Liver (tissue), 8 donors: ENCODE measurements at regions not wholly inside any gene's neighbourhood (a gene's known extent, or its start where the extent isn't known, plus 50 kb on each side); places are given as distances from the start of the nearest gene placed in this dataset.

Source experiments
- DNase-seq: peaks from one replicate; pipeline ENCODE4 v3.0.0-alpha.2; 2017; ENCODE audit warnings: low spot score
- H3K27ac ChIP-seq, 2 donors: one replicate each; pipeline ENCODE4 v1.7.0; 2013; ENCODE audit warnings: inconsistent platforms in 2 of 2, low read length in 2 of 2, control low read depth in 1 of 2, low read depth in 1 of 2, mild to moderate bottlenecking in 1 of 2
- H3K27me3 ChIP-seq, 4 donors: one replicate each; pipeline versions ENCODE4 v1.6.1 to v1.7.0; 2013; ENCODE audit warnings: low read length in 3 of 4, inconsistent platforms in 1 of 4, mild to moderate bottlenecking in 1 of 4, moderate library complexity in 1 of 4; ENCODE audit not compliant: control insufficient read depth in 4 of 4, insufficient read depth in 4 of 4
- H3K36me3 ChIP-seq, 4 donors: one replicate each; pipeline versions ENCODE4 v1.6.1 to v1.7.0; 2013; ENCODE audit warnings: low read length in 3 of 4, mild to moderate bottlenecking in 3 of 4, low read depth in 1 of 4, moderate library complexity in 1 of 4; ENCODE audit not compliant: control insufficient read depth in 4 of 4, insufficient read depth in 3 of 4
- H3K4me1 ChIP-seq, 4 donors: one replicate each; pipeline versions ENCODE4 v1.6.1 to v1.7.0; 2013; ENCODE audit warnings: low read length in 3 of 4, mild to moderate bottlenecking in 3 of 4, moderate library complexity in 1 of 4; ENCODE audit not compliant: control insufficient read depth in 4 of 4, insufficient read depth in 4 of 4
- H3K4me3 ChIP-seq, 3 donors: one replicate each; pipeline versions ENCODE4 v1.6.1 to v1.7.0; 2013; ENCODE audit warnings: low read length in 3 of 3, control low read depth in 1 of 3, low read depth in 1 of 3, mild to moderate bottlenecking in 1 of 3
- H3K9ac ChIP-seq, 2 donors: one replicate each; pipeline ENCODE4 v1.7.0; 2013; ENCODE audit warnings: low read length in 2 of 2, mild to moderate bottlenecking in 2 of 2, moderate library complexity in 2 of 2, control low read depth in 1 of 2, low read depth in 1 of 2
- H3K9me3 ChIP-seq, 4 donors: one replicate each; pipeline versions ENCODE4 v1.6.1 to v1.7.0; 2013; ENCODE audit warnings: low read length in 3 of 4; ENCODE audit not compliant: control insufficient read depth in 4 of 4
- CTCF ChIP-seq: fragments of 150-350 bp; IDR thresholded peaks from 2 replicates; pipeline ENCODE4 v1.5.1; 2017; ENCODE audit warnings: improper control_type of control experiment, low read depth, low read length; ENCODE audit not compliant: missing input control
- FOXA1 ChIP-seq: IDR thresholded peaks from 2 replicates; pipeline ENCODE4 v1.6.1; 2016; ENCODE audit warnings: antibody characterized with exemption
- FOXA2 ChIP-seq: IDR thresholded peaks from 2 replicates; pipeline ENCODE4 v1.6.1; 2016; ENCODE audit warnings: antibody characterized with exemption
- HNF4A ChIP-seq, 2 donors: conservative IDR thresholded peaks; 2 replicates each; pipeline ENCODE4 v1.6.1; 2016; ENCODE audit warnings: antibody characterized with exemption in 2 of 2, mild to moderate bottlenecking in 2 of 2
- HNF4G ChIP-seq: IDR thresholded peaks from 2 replicates; pipeline ENCODE4 v1.6.1; 2016; ENCODE audit warnings: antibody characterized with exemption
- JUND ChIP-seq, 2 donors: IDR thresholded peaks; 2 replicates each; pipeline ENCODE4 v1.6.1; 2016; ENCODE audit warnings: antibody characterized with exemption in 2 of 2
- NR2F2 ChIP-seq: IDR thresholded peaks from 2 replicates; pipeline ENCODE4 v1.6.1; 2016; ENCODE audit warnings: antibody characterized with exemption
- RAD21 ChIP-seq, 2 donors: IDR thresholded peaks; 2 replicates each; pipeline ENCODE4 v1.6.1; 2016; ENCODE audit warnings: antibody characterized with exemption in 2 of 2, mild to moderate bottlenecking in 2 of 2
- RXRA ChIP-seq, 2 donors: IDR thresholded peaks; 2 replicates each; pipeline ENCODE4 v1.6.1; 2017 to 2018; ENCODE audit warnings: antibody characterized with exemption in 2 of 2, mild to moderate bottlenecking in 1 of 2
- SP1 ChIP-seq: IDR thresholded peaks from 2 replicates; pipeline ENCODE4 v1.6.1; 2018; ENCODE audit warnings: antibody characterized with exemption, mild to moderate bottlenecking
- YY1 ChIP-seq: IDR thresholded peaks from 2 replicates; pipeline ENCODE4 v1.6.1; 2016; ENCODE audit warnings: antibody characterized with exemption, mild to moderate bottlenecking
- WGBS: extraction: QIAGEN DNeasy Blood & Tissue Kit; methylation state at CpG from one replicate; pipeline ENCODE4 v1.1.7; 2013; 5-methylcytosine and 5-hydroxymethylcytosine counted together
- TF ChIP-seq, protein P1 (sequence below): IDR thresholded peaks from 2 replicates; pipeline ENCODE4 v1.6.1; 2016; ENCODE audit warnings: antibody characterized with exemption
- TF ChIP-seq, protein P2 (sequence below): IDR thresholded peaks from 2 replicates; pipeline ENCODE4 v1.6.1; 2016; ENCODE audit warnings: antibody characterized with exemption, mild to moderate bottlenecking
- TF ChIP-seq, protein P3 (sequence below): IDR thresholded peaks from 2 replicates; pipeline ENCODE4 v1.6.1; 2016; ENCODE audit warnings: antibody characterized with exemption
- TF ChIP-seq, protein P4 (sequence below): IDR thresholded peaks from 2 replicates; pipeline ENCODE4 v1.6.1; 2016; ENCODE audit warnings: antibody characterized with exemption
- donor health status: healthy.
- donor health status: healthy.
- donor health status: healthy.
- donor health status: healthy.
- donor health status: healthy.

DNA sequence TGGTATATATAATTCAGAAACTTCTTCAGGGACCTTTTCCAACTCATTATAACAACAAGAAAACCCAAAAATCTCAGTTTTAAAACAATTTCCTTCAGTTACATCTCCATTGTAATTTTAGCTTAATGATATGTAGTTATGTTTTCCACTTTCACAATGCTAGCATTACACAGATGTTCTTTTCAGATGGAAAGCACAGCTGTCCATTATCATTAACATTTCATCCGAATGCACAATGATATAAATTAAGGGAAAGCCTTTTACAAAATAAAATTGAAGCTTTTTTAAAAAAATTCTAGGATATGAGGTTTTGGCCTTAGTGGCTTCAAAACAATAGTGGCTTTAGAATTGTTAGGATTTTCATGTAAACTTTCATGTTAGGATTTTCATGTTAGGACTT is 389.2 kb downstream of the ADAM29 start (continued):
- TF ChIP-seq CTCF (no peak), SP1 (no peak)

GRCh38 chr4:175308236-175308635 is 390.1 kb downstream of the ADAM29 start:
- H3K4me1 ChIP-seq = no peaks in the 10 kb centered on the region
- no peak overlapping the region for H3K4me3 ChIP-seq
- WGBS = 66% methylated on average over 5 of the region's 5 CpGs
- no peak for TF ChIP-seq JUND (IDR thresholded peaks at IDR 0.05)
- TF ChIP-seq RAD21 (IDR thresholded peaks at IDR 0.05) = no peak
- TF ChIP-seq, protein P1, sequence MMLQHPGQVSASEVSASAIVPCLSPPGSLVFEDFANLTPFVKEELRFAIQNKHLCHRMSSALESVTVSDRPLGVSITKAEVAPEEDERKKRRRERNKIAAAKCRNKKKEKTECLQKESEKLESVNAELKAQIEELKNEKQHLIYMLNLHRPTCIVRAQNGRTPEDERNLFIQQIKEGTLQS = no peak
- TF ChIP-seq, protein P2, sequence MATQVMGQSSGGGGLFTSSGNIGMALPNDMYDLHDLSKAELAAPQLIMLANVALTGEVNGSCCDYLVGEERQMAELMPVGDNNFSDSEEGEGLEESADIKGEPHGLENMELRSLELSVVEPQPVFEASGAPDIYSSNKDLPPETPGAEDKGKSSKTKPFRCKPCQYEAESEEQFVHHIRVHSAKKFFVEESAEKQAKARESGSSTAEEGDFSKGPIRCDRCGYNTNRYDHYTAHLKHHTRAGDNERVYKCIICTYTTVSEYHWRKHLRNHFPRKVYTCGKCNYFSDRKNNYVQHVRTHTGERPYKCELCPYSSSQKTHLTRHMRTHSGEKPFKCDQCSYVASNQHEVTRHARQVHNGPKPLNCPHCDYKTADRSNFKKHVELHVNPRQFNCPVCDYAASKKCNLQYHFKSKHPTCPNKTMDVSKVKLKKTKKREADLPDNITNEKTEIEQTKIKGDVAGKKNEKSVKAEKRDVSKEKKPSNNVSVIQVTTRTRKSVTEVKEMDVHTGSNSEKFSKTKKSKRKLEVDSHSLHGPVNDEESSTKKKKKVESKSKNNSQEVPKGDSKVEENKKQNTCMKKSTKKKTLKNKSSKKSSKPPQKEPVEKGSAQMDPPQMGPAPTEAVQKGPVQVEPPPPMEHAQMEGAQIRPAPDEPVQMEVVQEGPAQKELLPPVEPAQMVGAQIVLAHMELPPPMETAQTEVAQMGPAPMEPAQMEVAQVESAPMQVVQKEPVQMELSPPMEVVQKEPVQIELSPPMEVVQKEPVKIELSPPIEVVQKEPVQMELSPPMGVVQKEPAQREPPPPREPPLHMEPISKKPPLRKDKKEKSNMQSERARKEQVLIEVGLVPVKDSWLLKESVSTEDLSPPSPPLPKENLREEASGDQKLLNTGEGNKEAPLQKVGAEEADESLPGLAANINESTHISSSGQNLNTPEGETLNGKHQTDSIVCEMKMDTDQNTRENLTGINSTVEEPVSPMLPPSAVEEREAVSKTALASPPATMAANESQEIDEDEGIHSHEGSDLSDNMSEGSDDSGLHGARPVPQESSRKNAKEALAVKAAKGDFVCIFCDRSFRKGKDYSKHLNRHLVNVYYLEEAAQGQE = no peak
- no peak for TF ChIP-seq HNF4G
- TF ChIP-seq, protein P3, sequence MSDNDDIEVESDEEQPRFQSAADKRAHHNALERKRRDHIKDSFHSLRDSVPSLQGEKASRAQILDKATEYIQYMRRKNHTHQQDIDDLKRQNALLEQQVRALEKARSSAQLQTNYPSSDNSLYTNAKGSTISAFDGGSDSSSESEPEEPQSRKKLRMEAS = no peak
- no peak for TF ChIP-seq FOXA1
- TF ChIP-seq RXRA (IDR thresholded peaks at IDR 0.05) = no peak
- no peak for TF ChIP-seq FOXA2
- TF ChIP-seq NR2F2 = no peak
- H3K9ac ChIP-seq = no peak overlapping the region
- H3K27me3 ChIP-seq = no peaks in the 10 kb centered on the region
- no peaks in the 10 kb centered on the region for H3K9me3 ChIP-seq
- no peak for DNase-seq
- H3K36me3 ChIP-seq = no peaks in the 10 kb centered on the region
- H3K27ac ChIP-seq = no peak overlapping the region

DNA sequence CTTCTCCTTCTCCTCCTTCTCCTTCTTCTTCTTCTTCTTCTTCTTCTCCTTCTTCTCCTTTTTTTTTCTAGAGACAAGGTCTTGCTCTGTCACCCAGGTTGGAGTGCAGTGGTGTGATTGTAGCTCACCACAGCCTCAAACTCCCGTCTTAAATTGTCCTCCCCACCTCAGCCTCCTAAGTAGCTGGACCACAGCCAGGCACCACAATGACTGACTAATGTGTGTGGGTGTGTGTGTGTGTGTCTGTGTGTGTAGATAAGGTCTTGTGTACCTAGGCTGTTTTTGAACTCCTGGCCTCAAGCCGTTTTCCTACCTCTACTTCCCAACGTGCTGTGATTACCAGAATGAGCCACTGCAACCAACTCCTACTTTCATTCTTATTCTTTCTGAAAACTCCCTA is 390.9 kb downstream of the ADAM29 start:
- DNase-seq = no peak
- Histone ChIP-seq H3K36me3 (no peaks in the 10 kb centered on the region), H3K27me3 (no peaks in the 10 kb centered on the region), H3K9ac (no peak overlapping the region), H3K9me3 (no peaks in the 10 kb centered on the region), H3K4me1 (no peaks in the 10 kb centered on the region), H3K27ac (no peak overlapping the region), H3K4me3 (no peak overlapping the region)
- WGBS = 46% methylated on average over 3 of the region's 3 CpGs
- TF ChIP-seq NR2F2 = no peak
- no peak for TF ChIP-seq FOXA1
- TF ChIP-seq RAD21 (IDR thresholded peaks at IDR 0.05) = no peak
- TF ChIP-seq, protein P3 = no peak
- no peak for TF ChIP-seq HNF4A (conservative IDR thresholded peaks at IDR 0.05)
- no peak for TF ChIP-seq SP1
- no peak for TF ChIP-seq FOXA2
- TF ChIP-seq HNF4G = no peak
- TF ChIP-seq, protein P1 = no peak
- TF ChIP-seq, protein P4, sequence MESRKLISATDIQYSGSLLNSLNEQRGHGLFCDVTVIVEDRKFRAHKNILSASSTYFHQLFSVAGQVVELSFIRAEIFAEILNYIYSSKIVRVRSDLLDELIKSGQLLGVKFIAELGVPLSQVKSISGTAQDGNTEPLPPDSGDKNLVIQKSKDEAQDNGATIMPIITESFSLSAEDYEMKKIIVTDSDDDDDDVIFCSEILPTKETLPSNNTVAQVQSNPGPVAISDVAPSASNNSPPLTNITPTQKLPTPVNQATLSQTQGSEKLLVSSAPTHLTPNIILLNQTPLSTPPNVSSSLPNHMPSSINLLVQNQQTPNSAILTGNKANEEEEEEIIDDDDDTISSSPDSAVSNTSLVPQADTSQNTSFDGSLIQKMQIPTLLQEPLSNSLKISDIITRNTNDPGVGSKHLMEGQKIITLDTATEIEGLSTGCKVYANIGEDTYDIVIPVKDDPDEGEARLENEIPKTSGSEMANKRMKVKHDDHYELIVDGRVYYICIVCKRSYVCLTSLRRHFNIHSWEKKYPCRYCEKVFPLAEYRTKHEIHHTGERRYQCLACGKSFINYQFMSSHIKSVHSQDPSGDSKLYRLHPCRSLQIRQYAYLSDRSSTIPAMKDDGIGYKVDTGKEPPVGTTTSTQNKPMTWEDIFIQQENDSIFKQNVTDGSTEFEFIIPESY = no peak
- TF ChIP-seq RXRA (IDR thresholded peaks at IDR 0.05) = no peak
- no peak for TF ChIP-seq YY1
- TF ChIP-seq, protein P2 = no peak
- no peak for TF ChIP-seq JUND (IDR thresholded peaks at IDR 0.05)
- no peak for TF ChIP-seq CTCF
